HG03378 (cell line): ENCODE measurements at regions not wholly inside any gene's neighbourhood (a gene's known extent, or its start where the extent isn't known, plus 50 kb on each side); places are given as distances from the start of the nearest gene placed in this dataset.
"Not testable (repeated sequence)": the region's sequence is repeated elsewhere in the genome, so short reads cannot be mapped to it uniquely, and the experiment has no call there.

ENCODE experiments used
- ATAC-seq: cut with Tn5 transposase; IDR thresholded peaks from one replicate; pipeline ENCODE4 v1.9.1; 2021; ENCODE audit warnings: mild to moderate bottlenecking, moderate library complexity; ENCODE audit not compliant: unreplicated experiment

- no peak for ATAC-seq
Observed at GRCh38 chr2:181789827-181790448, 101.6 kb upstream of the ITPRID2 start.

- peak; percentile 99 for ATAC-seq
Observed at GRCh38 chr2:181790716-181791649, 100.5 kb upstream of the ITPRID2 start.

- no peak for ATAC-seq
Observed at GRCh38 chr2:181792906-181793305, 98.6 kb upstream of the ITPRID2 start.

- ATAC-seq: no peak
Observed at GRCh38 chr2:181798022-181798421, 93.5 kb upstream of the ITPRID2 start.

GRCh38 chr2:181802300-181802699, 89.2 kb upstream of the ITPRID2 start:
- not testable (repeated sequence) for ATAC-seq

GRCh38 chr2:181803903-181804799, 87.4 kb upstream of the ITPRID2 start:
- ATAC-seq: not testable (repeated sequence)

- no peak for ATAC-seq
Observed at GRCh38 chr2:181805228-181806038, 86.1 kb upstream of the ITPRID2 start.

GRCh38 chr2:181806039-181806392, 85.5 kb upstream of the ITPRID2 start:
- ATAC-seq: no peak

- no peak for ATAC-seq
Observed at GRCh38 chr2:181807526-181807925, 84.0 kb upstream of the ITPRID2 start.

- ATAC-seq: no peak
Observed at GRCh38 chr2:181810823-181811695, 80.5 kb upstream of the ITPRID2 start.

- ATAC-seq: no peak
Observed at GRCh38 chr2:181812106-181812743, 79.3 kb upstream of the ITPRID2 start.

GRCh38 chr2:181814057-181814491, 77.5 kb upstream of the ITPRID2 start:
- no peak for ATAC-seq

- ATAC-seq: no peak
Observed at GRCh38 chr2:181817509-181817908, 74.0 kb upstream of the ITPRID2 start.

GRCh38 chr2:181818058-181818680, 73.4 kb upstream of the ITPRID2 start:
- no peak for ATAC-seq

GRCh38 chr2:181818840-181819239, 72.7 kb upstream of the ITPRID2 start:
- no peak for ATAC-seq

- ATAC-seq: no peak
Observed at GRCh38 chr2:181821049-181821448, 70.5 kb upstream of the ITPRID2 start.

- ATAC-seq: no peak
Observed at GRCh38 chr2:181822097-181822496, 69.4 kb upstream of the ITPRID2 start.

- no peak for ATAC-seq
Observed at GRCh38 chr2:181823405-181823804, 68.1 kb upstream of the ITPRID2 start.
